HEK293 (cell line): ENCODE measurements at regions not wholly inside any gene's neighbourhood (a gene's known extent, or its start where the extent isn't known, plus 50 kb on each side); places are given as distances from the start of the nearest gene placed in this dataset.

Experiments used
- CTCF ChIA-PET: fragments of 350-600 bp; formaldehyde crosslinking; extraction: SDS; loops from one replicate; lab custom pipeline; 2021; ENCODE audit warnings: antibody characterized with exemption; lab: Yijun Ruan, JAX
- POLR2A ChIA-PET: fragments of 300-600 bp; formaldehyde crosslinking; extraction: SDS; loops from one replicate; lab custom pipeline; 2020; ENCODE audit warnings: antibody characterized with exemption, inconsistent platforms; lab: Yijun Ruan, JAX
- H3K27ac ChIP-seq: fragments of 200-500 bp; sonication (Bioruptor generic); 2 replicates; pipeline ENCODE4 v1.5.1; 2014; ENCODE audit warnings: low read depth, low read length, control low read depth, inconsistent platforms; ENCODE audit errors: extremely low read depth
- H3K36me3 ChIP-seq, 2 experiments: fragments of 200-500 bp in 1 of 2; sonication (Bioruptor generic) in 1 of 2; 1 replicate in 1 of 2; 2 replicates in 1 of 2; pipeline ENCODE4 v1.5.1; 2014 to 2017; ENCODE audit warnings: inconsistent platforms in 2 of 2, low read length in 2 of 2; ENCODE audit not compliant: control insufficient read depth in 2 of 2, insufficient read depth in 1 of 2
- H3K4me1 ChIP-seq: fragments of 200-500 bp; sonication (Bioruptor generic); 2 replicates; pipeline ENCODE4 v1.5.1; 2014; ENCODE audit warnings: mild to moderate bottlenecking, low read length, inconsistent platforms; ENCODE audit not compliant: control insufficient read depth, insufficient read depth
- H3K4me3 ChIP-seq: 2 replicates; pipeline ENCODE4 v1.5.1; 2011; ENCODE audit warnings: low read depth, mild to moderate bottlenecking, control low read depth, low read length, moderate library complexity
- H3K9me3 ChIP-seq: fragments of 200-500 bp; sonication (Bioruptor generic); 2 replicates; pipeline ENCODE4 v1.5.1; 2014; ENCODE audit warnings: low read depth, low read length, inconsistent platforms; ENCODE audit not compliant: control insufficient read depth, insufficient read depth
- EGR2 ChIP-seq: fragments of 450-650 bp; formaldehyde crosslinking; IDR thresholded peaks from 2 replicates; pipeline ENCODE4 v1.5.1; 2016; ENCODE audit warnings: low read depth, missing biosample characterization, missing genetic modification characterization
- GLI4 ChIP-seq: fragments of 450-650 bp; formaldehyde crosslinking; IDR thresholded peaks from 2 replicates; pipeline ENCODE4 v1.5.1; 2016; ENCODE audit warnings: missing biosample characterization, missing genetic modification characterization
- HOXD13 ChIP-seq: sonication (generic); formaldehyde crosslinking; IDR thresholded peaks from 2 replicates; pipeline ENCODE4 v1.8.0; 2022; ENCODE audit warnings: missing genetic modification reagents, borderline replicate concordance
- KLF10 ChIP-seq: fragments of 450-650 bp; IDR thresholded peaks from 2 replicates; pipeline ENCODE4 v1.5.1; 2018; ENCODE audit warnings: missing biosample characterization, mild to moderate bottlenecking, missing genetic modification characterization
- KLF8 ChIP-seq: fragments of 450-650 bp; formaldehyde crosslinking; IDR thresholded peaks from 2 replicates; pipeline ENCODE4 v1.5.1; 2016; ENCODE audit warnings: missing biosample characterization, missing genetic modification characterization
- PBX3 ChIP-seq: sonication (generic); formaldehyde crosslinking; IDR thresholded peaks from 2 replicates; pipeline ENCODE4 v1.8.1; 2022; ENCODE audit warnings: mild to moderate bottlenecking, moderate library complexity, missing genetic modification reagents
- SCRT1 ChIP-seq: fragments of 450-650 bp; formaldehyde crosslinking; IDR thresholded peaks from 2 replicates; pipeline ENCODE4 v1.5.1; 2016; ENCODE audit warnings: missing biosample characterization, missing genetic modification characterization, borderline replicate concordance
- SP3 ChIP-seq: fragments of 450-650 bp; formaldehyde crosslinking; IDR thresholded peaks from 2 replicates; pipeline ENCODE4 v1.5.1; 2016; ENCODE audit warnings: missing biosample characterization, missing genetic modification characterization
- TRIM28 ChIP-seq: IDR thresholded peaks from 2 replicates; pipeline ENCODE4 v1.6.1; 2011; ENCODE audit warnings: low read length, control low read depth, borderline replicate concordance
- ZFP37 ChIP-seq: fragments of 450-650 bp; formaldehyde crosslinking; IDR thresholded peaks from 2 replicates; pipeline ENCODE4 v1.5.1; 2016; ENCODE audit warnings: missing biosample characterization, missing genetic modification characterization
- ZNF133 ChIP-seq: fragments of 450-650 bp; formaldehyde crosslinking; IDR thresholded peaks from 2 replicates; pipeline ENCODE4 v1.5.1; 2016; ENCODE audit warnings: missing biosample characterization, missing genetic modification characterization
- ZNF157 ChIP-seq: fragments of 450-650 bp; formaldehyde crosslinking; IDR thresholded peaks from 2 replicates; pipeline ENCODE4 v1.5.1; 2016; ENCODE audit warnings: missing biosample characterization, missing genetic modification characterization
- ZNF16 ChIP-seq: fragments of 450-650 bp; formaldehyde crosslinking; IDR thresholded peaks from 2 replicates; pipeline ENCODE4 v1.5.1; 2016; ENCODE audit warnings: low read depth, missing biosample characterization, missing genetic modification characterization
- ZNF239 ChIP-seq: fragments of 450-650 bp; formaldehyde crosslinking; IDR thresholded peaks from 2 replicates; pipeline ENCODE4 v1.5.1; 2016; ENCODE audit warnings: missing biosample characterization, missing genetic modification characterization
- ZNF280D ChIP-seq: fragments of 450-650 bp; formaldehyde crosslinking; IDR thresholded peaks from 2 replicates; pipeline ENCODE4 v1.5.1; 2016; ENCODE audit warnings: missing biosample characterization, missing genetic modification characterization
- ZNF350 ChIP-seq: fragments of 450-650 bp; formaldehyde crosslinking; IDR thresholded peaks from 2 replicates; pipeline ENCODE4 v1.5.0; 2017; ENCODE audit warnings: missing biosample characterization, mild to moderate bottlenecking, missing genetic modification characterization
- ZNF404 ChIP-seq: fragments of 450-650 bp; formaldehyde crosslinking; IDR thresholded peaks from 2 replicates; pipeline ENCODE4 v1.5.1; 2017; ENCODE audit warnings: missing biosample characterization, missing genetic modification characterization
- ZNF433 ChIP-seq: fragments of 450-650 bp; formaldehyde crosslinking; IDR thresholded peaks from 2 replicates; pipeline ENCODE4 v1.5.1; 2016; ENCODE audit warnings: missing biosample characterization, missing genetic modification characterization, low read depth
- ZNF501 ChIP-seq: fragments of 450-650 bp; formaldehyde crosslinking; IDR thresholded peaks from 2 replicates; pipeline ENCODE4 v1.5.1; 2016; ENCODE audit warnings: missing biosample characterization, missing genetic modification characterization
- ZNF510 ChIP-seq: fragments of 450-650 bp; formaldehyde crosslinking; IDR thresholded peaks from 2 replicates; pipeline ENCODE4 v1.5.1; 2018; ENCODE audit warnings: mild to moderate bottlenecking, missing genetic modification characterization, missing biosample characterization; ENCODE audit not compliant: insufficient replicate concordance
- ZNF521 ChIP-seq: fragments of 450-650 bp; formaldehyde crosslinking; IDR thresholded peaks from 2 replicates; pipeline ENCODE4 v1.5.1; 2017; ENCODE audit warnings: missing biosample characterization, mild to moderate bottlenecking, missing genetic modification characterization
- ZNF558 ChIP-seq: fragments of 450-650 bp; formaldehyde crosslinking; IDR thresholded peaks from 2 replicates; pipeline ENCODE4 v1.5.1; 2016; ENCODE audit warnings: missing biosample characterization, missing genetic modification characterization
- ZNF560 ChIP-seq: fragments of 450-650 bp; formaldehyde crosslinking; IDR thresholded peaks from 2 replicates; pipeline ENCODE4 v1.5.1; 2017; ENCODE audit warnings: missing biosample characterization, missing genetic modification characterization, borderline replicate concordance
- ZNF596 ChIP-seq: fragments of 450-650 bp; IDR thresholded peaks from 2 replicates; pipeline ENCODE4 v1.5.0; 2018; ENCODE audit warnings: missing biosample characterization, mild to moderate bottlenecking, missing genetic modification characterization, moderate library complexity
- ZNF623 ChIP-seq: fragments of 450-650 bp; formaldehyde crosslinking; IDR thresholded peaks from 2 replicates; pipeline ENCODE4 v1.5.1; 2016; ENCODE audit warnings: missing biosample characterization, missing genetic modification characterization
- ZNF792 ChIP-seq: fragments of 450-650 bp; formaldehyde crosslinking; IDR thresholded peaks from 2 replicates; pipeline ENCODE4 v1.5.1; 2016; ENCODE audit warnings: missing biosample characterization, missing genetic modification characterization
- ZNF830 ChIP-seq: fragments of 450-650 bp; IDR thresholded peaks from 2 replicates; pipeline ENCODE4 v1.5.0; 2018; ENCODE audit warnings: missing biosample characterization, missing genetic modification characterization, low read depth, mild to moderate bottlenecking, moderate library complexity
- TF ChIP-seq, protein P1 (sequence below): fragments of 450-650 bp; formaldehyde crosslinking; IDR thresholded peaks from 2 replicates; pipeline ENCODE4 v1.5.1; 2016; ENCODE audit warnings: missing biosample characterization, missing genetic modification characterization, low read depth

GRCh38 chr20:53647286-53647821 is 53.7 kb upstream of the ZNF217 start:
- H3K27ac ChIP-seq: no peak overlapping the region
- no peak for TF ChIP-seq ZNF521
- TF ChIP-seq HOXD13 (CRISPR knock-in tag): no peak
- TF ChIP-seq ZNF157: no peak
- TF ChIP-seq ZNF404 (tag by site-specific recombination): no peak
- TF ChIP-seq SP3 (tag by site-specific recombination): no peak
- TF ChIP-seq ZNF560: no peak
- no peak for TF ChIP-seq KLF8 (tag by site-specific recombination)
- TF ChIP-seq ZNF501 (tag by site-specific recombination): no peak
- TF ChIP-seq ZNF133 (tag by site-specific recombination): no peak
- TF ChIP-seq ZNF433 (tag by site-specific recombination): no peak
- no peak for TF ChIP-seq ZNF350
- no peak for TF ChIP-seq ZNF510 (tag by site-specific recombination)
- no peak for TF ChIP-seq ZNF792 (tag by site-specific recombination)
- no peak for TF ChIP-seq SCRT1 (tag by site-specific recombination)
- TF ChIP-seq, protein P1, sequence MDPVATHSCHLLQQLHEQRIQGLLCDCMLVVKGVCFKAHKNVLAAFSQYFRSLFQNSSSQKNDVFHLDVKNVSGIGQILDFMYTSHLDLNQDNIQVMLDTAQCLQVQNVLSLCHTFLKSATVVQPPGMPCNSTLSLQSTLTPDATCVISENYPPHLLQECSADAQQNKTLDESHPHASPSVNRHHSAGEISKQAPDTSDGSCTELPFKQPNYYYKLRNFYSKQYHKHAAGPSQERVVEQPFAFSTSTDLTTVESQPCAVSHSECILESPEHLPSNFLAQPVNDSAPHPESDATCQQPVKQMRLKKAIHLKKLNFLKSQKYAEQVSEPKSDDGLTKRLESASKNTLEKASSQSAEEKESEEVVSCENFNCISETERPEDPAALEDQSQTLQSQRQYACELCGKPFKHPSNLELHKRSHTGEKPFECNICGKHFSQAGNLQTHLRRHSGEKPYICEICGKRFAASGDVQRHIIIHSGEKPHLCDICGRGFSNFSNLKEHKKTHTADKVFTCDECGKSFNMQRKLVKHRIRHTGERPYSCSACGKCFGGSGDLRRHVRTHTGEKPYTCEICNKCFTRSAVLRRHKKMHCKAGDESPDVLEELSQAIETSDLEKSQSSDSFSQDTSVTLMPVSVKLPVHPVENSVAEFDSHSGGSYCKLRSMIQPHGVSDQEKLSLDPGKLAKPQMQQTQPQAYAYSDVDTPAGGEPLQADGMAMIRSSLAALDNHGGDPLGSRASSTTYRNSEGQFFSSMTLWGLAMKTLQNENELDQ (tag by site-specific recombination): no peak
- no peak for TF ChIP-seq KLF10 (tag by site-specific recombination)
- TF ChIP-seq GLI4 (tag by site-specific recombination): no peak
- TF ChIP-seq ZNF16 (tag by site-specific recombination): no peak
- CTCF ChIA-PET: interaction anchor here (0.6 kb wide), 1 partner anchor 122 kb away, joined by 3 read pairs; no protein-coding TSS in a partner anchor

DNA sequence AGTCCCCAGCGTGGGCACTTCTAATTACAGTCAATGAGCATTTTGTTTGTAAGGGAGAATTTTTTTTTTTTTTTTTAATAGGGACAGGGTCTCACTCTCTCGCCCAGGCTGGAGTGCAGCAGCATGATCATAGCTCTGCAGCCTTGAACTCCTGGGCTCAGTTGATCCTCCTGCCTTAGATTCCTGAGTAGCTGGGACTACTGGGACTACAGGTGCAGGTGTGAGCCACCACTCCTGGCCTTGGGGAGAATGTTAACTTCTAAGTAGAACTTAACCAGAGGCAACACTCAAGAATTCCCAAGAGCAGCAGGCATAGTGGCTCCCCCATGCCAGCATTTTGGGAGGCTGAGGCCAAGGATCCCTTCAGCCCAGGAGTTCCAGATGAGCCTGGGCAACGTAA is 52.9 kb upstream of the ZNF217 start:
- TF ChIP-seq ZNF596 (0 out of 2 replicates have a peak, but pooled peaks have one; percentile 39), ZFP37 (tag by site-specific recombination) (no peak)
- Histone ChIP-seq H3K36me3 (no peaks in the 10 kb centered on the region), H3K4me3 (no peak overlapping the region), H3K27ac (no peak overlapping the region), H3K9me3 (no peaks in the 10 kb centered on the region), H3K4me1 (no peaks in the 10 kb centered on the region)
- ChIA-PET POLR2A (interaction anchor here (0.7 kb wide), 1 partner anchor 19 kb away, joined by 3 read pairs; no protein-coding TSS in a partner anchor), CTCF (no interaction called here)

More at GRCh38 chr20:53647286-53647821, 53.7 kb upstream of the ZNF217 start:
- POLR2A ChIA-PET: interaction anchor here (0.7 kb wide), 1 partner anchor 20 kb away, joined by 3 read pairs; no protein-coding TSS in a partner anchor
- Histone ChIP-seq H3K36me3 (no peaks in the 10 kb centered on the region), H3K9me3 (no peaks in the 10 kb centered on the region), H3K4me3 (no peak overlapping the region), H3K4me1 (no peaks in the 10 kb centered on the region)

DNA sequence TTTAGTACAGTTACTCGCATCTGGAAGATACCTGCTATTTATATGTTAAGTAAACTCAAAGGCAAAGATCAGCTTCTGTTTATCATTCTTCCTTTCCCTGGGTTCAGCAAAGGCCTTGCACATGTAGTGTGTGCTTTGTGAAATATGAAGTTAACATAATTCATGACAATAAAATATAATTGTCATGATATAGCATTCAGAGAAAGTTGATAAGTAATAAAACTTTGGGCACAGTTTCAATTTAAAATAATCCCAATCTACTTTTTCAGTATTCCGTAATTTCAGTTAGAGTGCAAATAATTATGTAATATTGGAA is 51.9 kb upstream of the ZNF217 start:
- no peaks in the 10 kb centered on the region for H3K36me3 ChIP-seq
- no peak overlapping the region for H3K27ac ChIP-seq
- ChIA-PET POLR2A (no interaction called here), CTCF (no interaction called here)
- H3K4me1 ChIP-seq: no peaks in the 10 kb centered on the region
- H3K9me3 ChIP-seq: no peaks in the 10 kb centered on the region
- H3K4me3 ChIP-seq: no peak overlapping the region
- TF ChIP-seq GLI4 (tag by site-specific recombination) (no peak), ZNF558 (no peak), ZNF280D (tag by site-specific recombination) (no peak), PBX3 (CRISPR knock-in tag) (no peak), EGR2 (no peak), ZNF623 (tag by site-specific recombination) (no peak), TRIM28 (no peak), ZNF830 (no peak), ZNF239 (no peak)
